ENCODE measurements at regions not wholly inside any gene's neighbourhood (a gene's known extent, or its start where the extent isn't known, plus 50 kb on each side); places are given as distances from the start of the nearest gene placed in this dataset.
A peak's percentile ranks its signal among the peaks of the same experiment; 100 is the strongest.

GRCh38 chr7:17497549-17498167 is 199.2 kb downstream of the AHR start (continued):
- no peak for TF ChIP-seq HOXB13 (CRISPR knock-in tag; IDR thresholded peaks at IDR 0.05; ENCODE audit: low read depth)
- no peak for TF ChIP-seq POLR2A (IDR thresholded peaks at IDR 0.05; ENCODE audit: low read length)

GRCh38 chr7:17498230-17498629 is 199.8 kb downstream of the AHR start:
- Histone ChIP-seq H3K27ac (no peak overlapping the region), H3K4me1 (no peaks in the 10 kb centered on the region), H3K4me3 (no peak overlapping the region), H3K4me2 (no peak overlapping the region), H3K9me3 (no peaks in the 10 kb centered on the region)
- DNase-seq (ENCODE audit: low read depth in 1 of 2, low spot score in 1 of 2) (no peak), ATAC-seq (no peak), FAIRE-seq (no peak)
- POLR2A ChIA-PET, result no interaction called here
- WGBS (ENCODE audit: missing lambda C conversion rate), result 94% methylated on average over 4 of the region's 4 CpGs
- no peak for TF ChIP-seq RCOR1 (IDR thresholded peaks at IDR 0.05; ENCODE audit: low read depth, low read length)
- TF ChIP-seq EP300 (IDR thresholded peaks at IDR 0.05), result no peak
- no peak for TF ChIP-seq HES2 (IDR thresholded peaks at IDR 0.05)
- no peak for TF ChIP-seq MAX (IDR thresholded peaks at IDR 0.05)
- CTCF ChIA-PET, result interaction anchor here (0.9 kb wide), 1 partner anchor 59 kb away, joined by 4 read pairs; no protein-coding TSS in a partner anchor

- DNase-seq (ENCODE audit: low read depth in 1 of 2, low spot score in 1 of 2), result no peak
- H3K27ac ChIP-seq, result no peak overlapping the region
- TF ChIP-seq GATA3 (IDR thresholded peaks at IDR 0.05; ENCODE audit: borderline replicate concordance), result no peak
- no peak for TF ChIP-seq HEYL (CRISPR knock-in tag; IDR thresholded peaks at IDR 0.05)
- TF ChIP-seq KDM5A (IDR thresholded peaks at IDR 0.05), result no peak
- TF ChIP-seq HMGXB4 (CRISPR knock-in tag; IDR thresholded peaks at IDR 0.05; ENCODE audit: borderline replicate concordance), result no peak
- no peak for TF ChIP-seq CBX8 (IDR thresholded peaks at IDR 0.05)
- TF ChIP-seq CBX2 (IDR thresholded peaks at IDR 0.05; ENCODE audit: borderline replicate concordance, low read depth), result no peak
- TF ChIP-seq TFCP2L1 (CRISPR knock-in tag; IDR thresholded peaks at IDR 0.05), result no peak
- no peak for TF ChIP-seq PBX3 (IDR thresholded peaks at IDR 0.05)
- TF ChIP-seq EHMT2 (IDR thresholded peaks at IDR 0.05; ENCODE audit: low read depth), result no peak
- ChIA-PET CTCF (interaction anchor here (0.8 kb wide), 1 partner anchor 46 kb away, joined by 3 read pairs; no protein-coding TSS in a partner anchor), POLR2A (no interaction called here)
- no peak overlapping the region for H3K4me2 ChIP-seq
- no peaks in the 10 kb centered on the region for H3K9me3 ChIP-seq
- peaks cover 5% of the 10 kb centered on the region; the same call in 2 of the 3 replicates for H3K4me1 ChIP-seq
- no peak for FAIRE-seq
- H3K4me3 ChIP-seq, result no peak overlapping the region
- no peak for ATAC-seq
These were observed 202.3 kb downstream of the AHR start for GRCh38 chr7:17500736-17501135.

- Histone ChIP-seq H3K27ac (no peak overlapping the region), H3K4me2 (no peak overlapping the region), H3K4me3 (no peak overlapping the region), H3K4me1 (peaks cover 14% of the 10 kb centered on the region), H3K9me3 (no peaks in the 10 kb centered on the region)
- ATAC-seq, result no peak
- FAIRE-seq, result no peak
- no peak for DNase-seq (ENCODE audit: low read depth in 1 of 2, low spot score in 1 of 2)
- WGBS (ENCODE audit: missing lambda C conversion rate), result 87% methylated on average over 1 of the region's 1 CpG
- POLR2A ChIA-PET, result no interaction called here
- no peak for TF ChIP-seq SMC3 (IDR thresholded peaks at IDR 0.05)
- TF ChIP-seq CEBPB (IDR thresholded peaks at IDR 0.05), result 0 out of 4 replicates have a peak, but pooled peaks of 1 of the 2 experiments have one; percentile 7
- no peak for TF ChIP-seq E2F6 (IDR thresholded peaks at IDR 0.05; ENCODE audit: borderline replicate concordance, low read depth)
- CTCF ChIA-PET, result interaction anchor here (0.6 to 0.8 kb wide), 3 partner anchors 47 to 165 kb away, joined by 3 read pairs; no protein-coding TSS in a partner anchor
These were observed 203.2 kb downstream of the AHR start for GRCh38 chr7:17501441-17502212.
